CD8-positive, alpha-beta memory T cell (primary cell): ENCODE measurements at regions not wholly inside any gene's neighbourhood (a gene's known extent, or its start where the extent isn't known, plus 50 kb on each side); places are given as distances from the start of the nearest gene placed in this dataset.

ENCODE experiments used
- CTCF ChIA-PET: fragments of 350-600 bp; sonication (Branson Sonifier 250); formaldehyde crosslinking; loops from one replicate; lab custom pipeline; 2021; ENCODE audit warnings: antibody characterized with exemption; lab: Charles Lee
- POLR2A ChIA-PET: fragments of 350-600 bp; sonication (Branson Sonifier 250); formaldehyde crosslinking; loops from one replicate; lab custom pipeline; 2021; ENCODE audit warnings: antibody characterized with exemption; lab: Charles Lee
- DNase-seq, 5 donors: peaks; one replicate each; pipeline versions ENCODE4 v3.0.0 to v3.0.0-alpha.2; 2020 to 2022; ENCODE audit warnings: mixed read lengths in 1 of 5
- H3K27ac ChIP-seq: one replicate; pipeline ENCODE4 v1.7.0; 2013; ENCODE audit warnings: low read depth, mild to moderate bottlenecking, low read length, moderate library complexity
- H3K27me3 ChIP-seq: 2 replicates; pipeline ENCODE4 v1.7.0; 2013; ENCODE audit warnings: low read length, mild to moderate bottlenecking; ENCODE audit not compliant: insufficient read depth, poor library complexity, severe bottlenecking
- H3K36me3 ChIP-seq: 2 replicates; pipeline ENCODE4 v1.7.0; 2013; ENCODE audit warnings: mild to moderate bottlenecking, low read length, moderate library complexity; ENCODE audit not compliant: insufficient read depth
- H3K4me1 ChIP-seq: 2 replicates; pipeline ENCODE4 v1.7.0; 2013; ENCODE audit warnings: mild to moderate bottlenecking, low read length, moderate library complexity; ENCODE audit not compliant: insufficient read depth
- H3K4me3 ChIP-seq: 2 replicates; pipeline ENCODE4 v1.7.0; 2013; ENCODE audit warnings: mild to moderate bottlenecking, low read length
- H3K9me3 ChIP-seq: 2 replicates; pipeline ENCODE4 v1.7.0; 2013; ENCODE audit warnings: mild to moderate bottlenecking, low read length
- H3K27ac Mint-ChIP-seq, 8 donors: one replicate each; pipeline ENCODE4 v1.8.0; 2020 to 2021; ENCODE audit warnings: mixed read lengths in 8 of 8, mild to moderate bottlenecking in 6 of 8, inconsistent platforms in 3 of 8, moderate library complexity in 3 of 8
- H3K27me3 Mint-ChIP-seq, 2 donors: one replicate each; pipeline ENCODE4 v1.8.0; 2020 to 2021; ENCODE audit warnings: mixed read lengths in 2 of 2, mild to moderate bottlenecking in 1 of 2, moderate library complexity in 1 of 2
- H3K36me3 Mint-ChIP-seq, 3 donors: one replicate each; pipeline ENCODE4 v1.8.0; 2020 to 2021; ENCODE audit warnings: mixed read lengths in 3 of 3, inconsistent platforms in 1 of 3, mild to moderate bottlenecking in 1 of 3
- H3K4me1 Mint-ChIP-seq, 3 donors: one replicate each; pipeline ENCODE4 v1.8.0; 2020 to 2021; ENCODE audit warnings: mixed read lengths in 3 of 3, inconsistent platforms in 1 of 3, mild to moderate bottlenecking in 1 of 3
- H3K4me3 Mint-ChIP-seq, 7 donors: one replicate each; pipeline ENCODE4 v1.8.0; 2020 to 2021; ENCODE audit warnings: mixed read lengths in 7 of 7, mild to moderate bottlenecking in 6 of 7, moderate library complexity in 4 of 7, inconsistent platforms in 2 of 7
- H3K9me3 Mint-ChIP-seq, 5 donors: one replicate each; pipeline ENCODE4 v1.8.0; 2020 to 2022; ENCODE audit warnings: mixed read lengths in 5 of 5, mild to moderate bottlenecking in 3 of 5, moderate library complexity in 2 of 5, inconsistent platforms in 1 of 5

- Mint-ChIP-seq H3K9me3 (peaks cover 0 to 6% (median 2%) of the 10 kb centered on the region in 5 donors), H3K27me3 (no peaks in the 10 kb centered on the region)
- POLR2A ChIA-PET: no interaction called here
Measured at GRCh38 chr3:31022716-31023115, 128.3 kb upstream of the GADL1 start.

GRCh38 chr3:31025541-31025940, 131.1 kb upstream of the GADL1 start:
- Histone ChIP-seq H3K27me3 (no peaks in the 10 kb centered on the region), H3K4me3 (no peak overlapping the region), H3K36me3 (no peaks in the 10 kb centered on the region), H3K4me1 (no peaks in the 10 kb centered on the region), H3K27ac (no peak overlapping the region), H3K9me3 (no peaks in the 10 kb centered on the region)
- POLR2A ChIA-PET: no interaction called here
- no peak for DNase-seq
- H3K36me3 Mint-ChIP-seq: no peaks in the 10 kb centered on the region
- no peaks in the 10 kb centered on the region for H3K4me1 Mint-ChIP-seq
- CTCF ChIA-PET: no interaction called here
- peaks cover 0 to 11% (median 5%) of the 10 kb centered on the region in 5 donors for H3K9me3 Mint-ChIP-seq
- H3K27ac Mint-ChIP-seq: no peak overlapping the region
- no peak overlapping the region for H3K4me3 Mint-ChIP-seq
- no peaks in the 10 kb centered on the region for H3K27me3 Mint-ChIP-seq

More at GRCh38 chr3:31022716-31023115, 128.3 kb upstream of the GADL1 start:
- H3K4me1 Mint-ChIP-seq: peaks cover 0 to 3% (median 0%) of the 10 kb centered on the region in 3 donors
- H3K36me3 Mint-ChIP-seq: no peaks in the 10 kb centered on the region
- H3K4me3 Mint-ChIP-seq: no peak overlapping the region
- Histone ChIP-seq H3K36me3 (no peaks in the 10 kb centered on the region), H3K4me1 (no peaks in the 10 kb centered on the region), H3K27me3 (no peaks in the 10 kb centered on the region), H3K27ac (no peak overlapping the region), H3K9me3 (no peaks in the 10 kb centered on the region), H3K4me3 (no peak overlapping the region)
- CTCF ChIA-PET: no interaction called here
- H3K27ac Mint-ChIP-seq: no peak overlapping the region
- DNase-seq: no peak

GRCh38 chr3:31027191-31027761, 132.8 kb upstream of the GADL1 start:
- no peak overlapping the region for H3K4me3 Mint-ChIP-seq
- CTCF ChIA-PET: no interaction called here

DNA sequence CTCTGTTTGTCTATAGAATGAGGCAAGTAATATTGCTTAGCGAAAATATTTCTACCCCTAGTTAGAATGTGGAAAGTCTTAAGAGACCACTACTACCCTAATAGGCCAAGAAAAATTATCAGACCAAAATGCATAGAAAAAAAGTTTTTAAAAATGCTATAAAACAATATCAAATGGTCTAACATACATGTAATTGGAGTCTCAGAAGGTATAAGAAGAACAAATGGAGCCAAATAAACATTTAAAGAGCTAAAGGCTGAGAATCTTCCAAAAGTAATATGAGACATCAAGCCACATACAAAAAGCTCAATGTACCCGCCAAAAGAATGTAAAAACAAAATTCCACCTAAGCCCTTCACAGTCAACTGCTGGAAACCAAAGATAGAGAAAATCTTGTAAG, 133.5 kb upstream of the GADL1 start:
- POLR2A ChIA-PET: no interaction called here
- CTCF ChIA-PET: no interaction called here
- DNase-seq: no peak
- no peaks in the 10 kb centered on the region for H3K27me3 ChIP-seq
- Mint-ChIP-seq H3K4me1 (no peaks in the 10 kb centered on the region), H3K9me3 (peaks cover 0 to 11% (median 5%) of the 10 kb centered on the region in 5 donors), H3K27me3 (no peaks in the 10 kb centered on the region), H3K4me3 (no peak overlapping the region), H3K27ac (no peak overlapping the region), H3K36me3 (no peaks in the 10 kb centered on the region)
- H3K4me3 ChIP-seq: no peak overlapping the region
- H3K27ac ChIP-seq: no peak overlapping the region
- H3K9me3 ChIP-seq: no peaks in the 10 kb centered on the region
- no peaks in the 10 kb centered on the region for H3K36me3 ChIP-seq
- H3K4me1 ChIP-seq: no peaks in the 10 kb centered on the region

More at GRCh38 chr3:31027191-31027761, 132.8 kb upstream of the GADL1 start:
- POLR2A ChIA-PET: no interaction called here
- no peaks in the 10 kb centered on the region for H3K36me3 ChIP-seq
- no peaks in the 10 kb centered on the region for H3K36me3 Mint-ChIP-seq
- H3K9me3 Mint-ChIP-seq: peaks cover 0 to 11% (median 5%) of the 10 kb centered on the region in 5 donors
- H3K27me3 ChIP-seq: no peaks in the 10 kb centered on the region
- H3K27ac Mint-ChIP-seq: no peak overlapping the region
- H3K27ac ChIP-seq: no peak overlapping the region
- no peaks in the 10 kb centered on the region for H3K27me3 Mint-ChIP-seq
- no peaks in the 10 kb centered on the region for H3K4me1 ChIP-seq
- no peaks in the 10 kb centered on the region for H3K9me3 ChIP-seq
- DNase-seq: no peak
- H3K4me1 Mint-ChIP-seq: no peaks in the 10 kb centered on the region
- H3K4me3 ChIP-seq: no peak overlapping the region

DNA sequence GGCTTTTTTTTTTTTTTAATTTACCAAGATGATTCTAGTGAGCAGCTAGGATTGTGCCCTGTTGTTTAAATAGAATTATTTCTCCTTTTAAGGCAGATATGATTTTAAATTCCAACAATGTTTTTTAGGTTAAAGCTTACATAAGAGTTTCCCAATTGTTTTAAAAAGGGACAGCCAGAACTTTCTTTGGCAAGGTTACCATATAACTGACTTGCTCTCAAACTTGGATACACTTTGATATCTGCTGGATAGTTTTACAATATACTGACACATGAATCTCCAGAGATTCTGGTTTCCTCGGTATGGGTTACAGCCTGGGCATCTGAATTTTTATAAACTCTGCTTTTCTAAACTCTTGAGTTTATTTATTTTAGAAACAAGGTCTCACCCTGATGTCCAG, 134.3 kb upstream of the GADL1 start:
- Histone ChIP-seq H3K36me3 (no peaks in the 10 kb centered on the region), H3K9me3 (no peaks in the 10 kb centered on the region), H3K27me3 (no peaks in the 10 kb centered on the region), H3K4me1 (no peaks in the 10 kb centered on the region), H3K27ac (no peak overlapping the region), H3K4me3 (no peak overlapping the region)
- POLR2A ChIA-PET: no interaction called here
- Mint-ChIP-seq H3K9me3 (peaks cover 0 to 11% (median 5%) of the 10 kb centered on the region in 5 donors), H3K27me3 (peaks cover 0 to 4% of the 10 kb centered on the region in 2 donors), H3K4me3 (no peak overlapping the region), H3K36me3 (no peaks in the 10 kb centered on the region), H3K4me1 (no peaks in the 10 kb centered on the region), H3K27ac (no peak overlapping the region)
- CTCF ChIA-PET: no interaction called here
- no peak for DNase-seq

DNA sequence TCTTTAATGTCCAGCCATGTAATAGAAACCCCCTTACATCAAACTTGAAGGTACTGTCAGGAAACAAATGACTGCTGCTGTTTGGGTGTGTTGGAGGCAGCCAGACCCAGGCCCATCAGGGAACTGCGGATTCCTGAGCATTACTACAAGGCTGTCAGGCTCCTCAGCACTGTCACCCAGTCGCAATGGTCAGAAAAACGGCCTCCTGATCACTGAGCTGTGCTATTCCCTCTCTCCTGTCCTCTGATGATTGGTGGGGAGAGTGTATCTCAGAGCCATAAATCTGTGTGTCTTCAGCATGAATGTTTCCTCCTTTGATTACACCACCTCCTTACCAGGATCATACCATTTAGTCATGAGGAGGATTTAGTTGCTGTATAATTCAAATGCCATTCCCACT, 135.2 kb upstream of the GADL1 start:
- no peaks in the 10 kb centered on the region for H3K4me1 ChIP-seq
- Mint-ChIP-seq H3K27me3 (peaks cover 0 to 14% of the 10 kb centered on the region in 2 donors), H3K4me1 (no peaks in the 10 kb centered on the region), H3K9me3 (peaks cover 0 to 11% (median 5%) of the 10 kb centered on the region in 5 donors), H3K27ac (no peak overlapping the region), H3K36me3 (no peaks in the 10 kb centered on the region), H3K4me3 (no peak overlapping the region)
- H3K4me3 ChIP-seq: no peak overlapping the region
- no peak for DNase-seq
- H3K9me3 ChIP-seq: no peaks in the 10 kb centered on the region
- CTCF ChIA-PET: no interaction called here
- POLR2A ChIA-PET: no interaction called here
- H3K27me3 ChIP-seq: no peaks in the 10 kb centered on the region
- no peaks in the 10 kb centered on the region for H3K36me3 ChIP-seq
- H3K27ac ChIP-seq: no peak overlapping the region

GRCh38 chr3:31035681-31036080, 141.2 kb upstream of the GADL1 start:
- H3K4me1 Mint-ChIP-seq: peaks cover 0 to 4% (median 0%) of the 10 kb centered on the region in 3 donors
- POLR2A ChIA-PET: no interaction called here
- peaks cover 0 to 2% (median 0%) of the 10 kb centered on the region in 3 donors for H3K36me3 Mint-ChIP-seq
- peaks cover 0 to 2% (median 0%) of the 10 kb centered on the region in 5 donors for H3K9me3 Mint-ChIP-seq
- no peak overlapping the region for H3K27ac Mint-ChIP-seq
- DNase-seq: no peak
- peaks cover 3 to 16% of the 10 kb centered on the region in 2 donors for H3K27me3 Mint-ChIP-seq
- no peaks in the 10 kb centered on the region for H3K27me3 ChIP-seq
- CTCF ChIA-PET: no interaction called here
- no peak overlapping the region for H3K27ac ChIP-seq
- no peak overlapping the region for H3K4me3 Mint-ChIP-seq
- no peaks in the 10 kb centered on the region for H3K9me3 ChIP-seq
- no peaks in the 10 kb centered on the region for H3K36me3 ChIP-seq
- no peaks in the 10 kb centered on the region for H3K4me1 ChIP-seq
- H3K4me3 ChIP-seq: no peak overlapping the region

DNA sequence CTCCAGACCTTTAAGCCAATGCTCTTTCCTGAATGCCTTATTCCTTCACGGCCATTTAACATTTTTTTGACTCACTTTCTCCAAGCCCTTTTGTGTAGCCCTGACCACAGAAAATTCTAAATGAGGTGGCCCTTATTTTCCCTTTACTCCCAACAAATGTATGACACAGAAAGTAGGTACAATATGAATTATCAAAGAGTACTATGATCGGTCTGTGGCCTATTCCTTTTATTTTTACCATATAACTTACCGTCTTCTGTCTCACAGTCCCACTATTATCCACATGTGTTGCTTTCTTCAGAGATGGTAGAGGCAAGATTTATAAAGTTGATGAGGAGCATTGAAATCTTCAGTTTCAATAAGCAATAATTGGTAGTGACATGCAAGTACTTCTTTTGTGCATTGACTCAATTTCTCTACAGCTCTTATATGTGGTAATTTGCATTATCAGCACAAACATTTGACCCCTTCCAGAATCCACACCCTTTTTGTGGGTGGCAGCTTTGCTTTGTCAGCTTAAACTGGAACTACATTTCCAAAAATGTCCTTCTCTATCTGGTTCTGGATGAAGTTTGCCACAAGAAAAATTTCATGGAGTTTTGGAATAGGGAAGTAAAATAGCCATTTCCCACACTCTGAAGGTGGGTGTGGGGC, 143.8 kb upstream of the GADL1 start:
- H3K9me3 Mint-ChIP-seq: peaks cover 2 to 11% (median 9%) of the 10 kb centered on the region in 5 donors
- Histone ChIP-seq H3K27me3 (no peaks in the 10 kb centered on the region), H3K27ac (no peak overlapping the region), H3K4me1 (no peaks in the 10 kb centered on the region), H3K9me3 (no peaks in the 10 kb centered on the region), H3K36me3 (no peaks in the 10 kb centered on the region), H3K4me3 (no peak overlapping the region)
- peaks cover 0 to 4% (median 0%) of the 10 kb centered on the region in 3 donors for H3K4me1 Mint-ChIP-seq
- H3K27ac Mint-ChIP-seq: peak overlapping the region in 1 of 8 donors; percentile 61
- POLR2A ChIA-PET: no interaction called here
- DNase-seq: no peak
- no peak overlapping the region for H3K4me3 Mint-ChIP-seq
- H3K36me3 Mint-ChIP-seq: peaks cover 0 to 13% (median 2%) of the 10 kb centered on the region in 3 donors
- CTCF ChIA-PET: no interaction called here
- peaks cover 3 to 14% of the 10 kb centered on the region in 2 donors for H3K27me3 Mint-ChIP-seq
